Activated T-cell treated with anti-CD3 and anti-CD28 coated beads, Interleukin-2, amount 50 U/mL, for 1 hour (primary cell): ENCODE measurements at regions not wholly inside any gene's neighbourhood (a gene's known extent, or its start where the extent isn't known, plus 50 kb on each side); places are given as distances from the start of the nearest gene placed in this dataset.

Source experiments
- DNase-seq: peaks from one replicate; pipeline ENCODE4 v3.0.0-alpha.2; 2020

- DNase-seq: no peak
Measured at GRCh38 chr11:103530257-103530656, 421.0 kb downstream of the DYNC2H1 start.

- no peak for DNase-seq
Measured at GRCh38 chr11:103532133-103532788, 423.0 kb downstream of the DYNC2H1 start.

GRCh38 chr11:103534191-103534590 lies 425.0 kb downstream of the DYNC2H1 start:
- DNase-seq: no peak

- DNase-seq: no peak
Measured at GRCh38 chr11:103534959-103535358, 425.7 kb downstream of the DYNC2H1 start.

- DNase-seq: no peak
Measured at GRCh38 chr11:103536335-103536722, 427.1 kb downstream of the DYNC2H1 start.

- DNase-seq: no peak
Measured at GRCh38 chr11:103537904-103538502, 428.8 kb downstream of the DYNC2H1 start.

- DNase-seq: no peak
Measured at GRCh38 chr11:103539166-103539565, 429.9 kb downstream of the DYNC2H1 start.

GRCh38 chr11:103541186-103541795 lies 432.1 kb downstream of the DYNC2H1 start:
- DNase-seq: no peak

- DNase-seq: no peak
Measured at GRCh38 chr11:103542851-103543250, 433.6 kb downstream of the DYNC2H1 start.

GRCh38 chr11:103543456-103543855 lies 434.2 kb downstream of the DYNC2H1 start:
- no peak for DNase-seq

- no peak for DNase-seq
Measured at GRCh38 chr11:103544874-103545273, 435.6 kb downstream of the DYNC2H1 start.

GRCh38 chr11:103545551-103545950 lies 436.3 kb downstream of the DYNC2H1 start:
- DNase-seq: no peak

GRCh38 chr11:103546236-103546635 lies 437.0 kb downstream of the DYNC2H1 start:
- DNase-seq: no peak

- no peak for DNase-seq
Measured at GRCh38 chr11:103547024-103547423, 437.8 kb downstream of the DYNC2H1 start.

- DNase-seq: no peak
Measured at GRCh38 chr11:103547691-103548090, 438.5 kb downstream of the DYNC2H1 start.

- no peak for DNase-seq
Measured at GRCh38 chr11:103548838-103549237, 439.6 kb downstream of the DYNC2H1 start.

- DNase-seq: no peak
Measured at GRCh38 chr11:103550811-103551210, 441.6 kb downstream of the DYNC2H1 start.

- no peak for DNase-seq
Measured at GRCh38 chr11:103552086-103552485, 442.9 kb downstream of the DYNC2H1 start.

GRCh38 chr11:103556171-103556570 lies 446.9 kb downstream of the DYNC2H1 start:
- DNase-seq: no peak

GRCh38 chr11:103566116-103566515 lies 456.9 kb downstream of the DYNC2H1 start:
- no peak for DNase-seq

GRCh38 chr11:103581760-103582159 lies 454.7 kb upstream of the DDI1 start:
- no peak for DNase-seq

- DNase-seq: no peak
Measured at GRCh38 chr11:103582351-103582909, 454.0 kb upstream of the DDI1 start.

GRCh38 chr11:103584021-103584420 lies 452.4 kb upstream of the DDI1 start:
- no peak for DNase-seq

GRCh38 chr11:103584720-103585119 lies 451.7 kb upstream of the DDI1 start:
- no peak for DNase-seq
